ENCODE measurements at regions not wholly inside any gene's neighbourhood (a gene's known extent, or its start where the extent isn't known, plus 50 kb on each side); places are given as distances from the start of the nearest gene placed in this dataset.
A peak's percentile ranks its signal among the peaks of the same experiment; 100 is the strongest.

GRCh38 chr1:221201773-221202172 is 322.5 kb downstream of the HLX start:
- DNase-seq (ENCODE audit: low read depth in 3 of 3), result no peak

- DNase-seq (ENCODE audit: low read depth in 3 of 3), result peak; percentile 40 to 76 (median 48)
These were observed 324.2 kb downstream of the HLX start for GRCh38 chr1:221203224-221204054.

GRCh38 chr1:221204055-221204833 is 325.0 kb downstream of the HLX start:
- DNase-seq (ENCODE audit: low read depth in 3 of 3), result no peak

- no peak for DNase-seq (ENCODE audit: low read depth in 3 of 3)
These were observed 326.8 kb downstream of the HLX start for GRCh38 chr1:221206076-221206475.

GRCh38 chr1:221212926-221213325 is 333.7 kb downstream of the HLX start:
- no peak for DNase-seq (ENCODE audit: low read depth in 3 of 3)

- no peak for DNase-seq (ENCODE audit: low read depth in 3 of 3)
These were observed 337.8 kb downstream of the HLX start for GRCh38 chr1:221217029-221217428.

- no peak for DNase-seq (ENCODE audit: low read depth in 3 of 3)
These were observed 344.0 kb downstream of the HLX start for GRCh38 chr1:221223281-221223680.

GRCh38 chr1:221227460-221227859 is 348.2 kb downstream of the HLX start:
- no peak for DNase-seq (ENCODE audit: low read depth in 3 of 3)

GRCh38 chr1:221227872-221228337 is 348.7 kb downstream of the HLX start:
- no peak for DNase-seq (ENCODE audit: low read depth in 3 of 3)

- DNase-seq (ENCODE audit: low read depth in 3 of 3), result no peak
These were observed 349.4 kb downstream of the HLX start for GRCh38 chr1:221228594-221228993.

- no peak for DNase-seq (ENCODE audit: low read depth in 3 of 3)
These were observed 351.4 kb downstream of the HLX start for GRCh38 chr1:221230605-221231004.

- no peak for DNase-seq (ENCODE audit: low read depth in 3 of 3)
These were observed 355.5 kb downstream of the HLX start for GRCh38 chr1:221234791-221235190.

GRCh38 chr1:221237587-221237986 is 358.3 kb downstream of the HLX start:
- DNase-seq (ENCODE audit: low read depth in 3 of 3), result no peak

- no peak for DNase-seq (ENCODE audit: low read depth in 3 of 3)
These were observed 359.9 kb downstream of the HLX start for GRCh38 chr1:221239181-221239580.

GRCh38 chr1:221239792-221240191 is 360.5 kb downstream of the HLX start:
- DNase-seq (ENCODE audit: low read depth in 3 of 3), result no peak

- no peak for DNase-seq (ENCODE audit: low read depth in 3 of 3)
These were observed 361.4 kb downstream of the HLX start for GRCh38 chr1:221240690-221241089.

- DNase-seq (ENCODE audit: low read depth in 3 of 3), result no peak
These were observed 361.9 kb downstream of the HLX start for GRCh38 chr1:221241157-221241556.

GRCh38 chr1:221241592-221241991 is 362.3 kb downstream of the HLX start:
- DNase-seq (ENCODE audit: low read depth in 3 of 3), result no peak

GRCh38 chr1:221246067-221246466 is 366.8 kb downstream of the HLX start:
- DNase-seq (ENCODE audit: low read depth in 3 of 3), result no peak

GRCh38 chr1:221246628-221247415 is 367.6 kb downstream of the HLX start:
- DNase-seq (ENCODE audit: low read depth in 3 of 3), result no peak

- DNase-seq (ENCODE audit: low read depth in 3 of 3), result no peak
These were observed 372.3 kb downstream of the HLX start for GRCh38 chr1:221251580-221251979.

- DNase-seq (ENCODE audit: low read depth in 3 of 3), result no peak
These were observed 375.6 kb downstream of the HLX start for GRCh38 chr1:221254813-221255212.
